ENCODE measurements at regions not wholly inside any gene's neighbourhood (a gene's known extent, or its start where the extent isn't known, plus 50 kb on each side); places are given as distances from the start of the nearest gene placed in this dataset.

GRCh38 chr2:223182356-223182755 is 130.4 kb downstream of the KCNE4 start:
- Mint-ChIP-seq H3K4me3 (no peak overlapping the region), H3K36me3 (ENCODE audit: insufficient read depth in 1 of 3, low read depth in 3 of 3) (peaks cover 0 to 5% (median 0%) of the 10 kb centered on the region in 3 experiments; a peak in 2 of 7 replicates), H3K27ac (no peak overlapping the region), H3K9me3 (peaks cover under 1 to 12% of the 10 kb centered on the region in 2 experiments; a peak in 4 of 5 replicates), H3K4me1 (peaks cover under 1 to 3% of the 10 kb centered on the region in 2 experiments; a peak in 1 of 4 replicates), H3K27me3 (ENCODE audit: low read depth) (no peaks in the 10 kb centered on the region)
- Histone ChIP-seq H3K79me1 (ENCODE audit: insufficient read depth, low read depth, low read length, poor library complexity, severe bottlenecking) (no peaks in the 10 kb centered on the region), H3K23me2 (ENCODE audit: insufficient read length, low read depth, low read length, poor library complexity, severe bottlenecking) (no peaks in the 10 kb centered on the region), H3K56ac (ENCODE audit: insufficient read length, low read depth, low read length) (no peak overlapping the region), H3K79me2 (ENCODE audit: insufficient read depth, low read length) (no peaks in the 10 kb centered on the region), H3T11ph (ENCODE audit: low read length) (no peak overlapping the region), H2BK12ac (ENCODE audit: insufficient read length, low read depth, low read length) (no peak overlapping the region), H3K27me3 (ENCODE audit: insufficient read depth, low read length) (no peaks in the 10 kb centered on the region), H3K23ac (ENCODE audit: insufficient read length, low read depth, low read length) (no peak overlapping the region), H3K14ac (ENCODE audit: insufficient read depth, low read length) (no peak overlapping the region), H2BK20ac (ENCODE audit: low read depth, low read length, poor library complexity, severe bottlenecking) (no peak overlapping the region), H3K18ac (ENCODE audit: insufficient read length, low read depth, low read length) (no peak overlapping the region), H3K9me3 (ENCODE audit: control insufficient read depth, low read depth, low read length) (no peaks in the 10 kb centered on the region), H2AFZ (ENCODE audit: low read length) (no peak overlapping the region), H4K5ac (ENCODE audit: insufficient read length, low read depth, low read length) (no peak overlapping the region), H3K4ac (ENCODE audit: low read depth, low read length) (no peak overlapping the region), H3K4me1 (ENCODE audit: insufficient read depth, low read length) (no peaks in the 10 kb centered on the region; the same call in 1 of the 2 replicates), H2BK15ac (ENCODE audit: low read depth, low read length) (no peak overlapping the region), H4K8ac (replicated peaks; ENCODE audit: insufficient read length, low read depth, low read length) (no peak overlapping the region), H2BK5ac (ENCODE audit: insufficient read length, low read length) (no peak overlapping the region), H2BK120ac (ENCODE audit: low read depth, low read length, poor library complexity, severe bottlenecking) (no peak overlapping the region), H3K9ac (ENCODE audit: extremely low read depth, insufficient read length, low read length) (no peak overlapping the region), H4K91ac (ENCODE audit: insufficient read length, low read depth, low read length) (no peak overlapping the region), H2AK5ac (ENCODE audit: insufficient read length, low read length) (no peak overlapping the region), H3K4me2 (ENCODE audit: insufficient read depth, insufficient read length, low read length) (no peak overlapping the region), H4K20me1 (ENCODE audit: control insufficient read depth, insufficient read depth, insufficient read length) (no peaks in the 10 kb centered on the region), H3K27ac (ENCODE audit: insufficient read length, low read depth, low read length) (no peak overlapping the region)
- DNase-seq, result no peak
- WGBS (ENCODE audit: extremely low coverage, insufficient read length, low lambda C conversion rate), result no CpG with 5 or more reads among the region's 2 CpGs
- no peak for TF ChIP-seq CTCF (conservative IDR thresholded peaks at IDR 0.05)

Data from H9 (cell line).